HUDEP-2 (cell line): ENCODE measurements at regions not wholly inside any gene's neighbourhood (a gene's known extent, or its start where the extent isn't known, plus 50 kb on each side); places are given as distances from the start of the nearest gene placed in this dataset.

ENCODE experiments used
- DNase-seq, 76 experiments: peaks; one replicate each; lab custom pipeline; 2025; ENCODE audit not compliant: unreplicated experiment in 76 of 76; lab: John Stamatoyannopoulos, UW

DNA sequence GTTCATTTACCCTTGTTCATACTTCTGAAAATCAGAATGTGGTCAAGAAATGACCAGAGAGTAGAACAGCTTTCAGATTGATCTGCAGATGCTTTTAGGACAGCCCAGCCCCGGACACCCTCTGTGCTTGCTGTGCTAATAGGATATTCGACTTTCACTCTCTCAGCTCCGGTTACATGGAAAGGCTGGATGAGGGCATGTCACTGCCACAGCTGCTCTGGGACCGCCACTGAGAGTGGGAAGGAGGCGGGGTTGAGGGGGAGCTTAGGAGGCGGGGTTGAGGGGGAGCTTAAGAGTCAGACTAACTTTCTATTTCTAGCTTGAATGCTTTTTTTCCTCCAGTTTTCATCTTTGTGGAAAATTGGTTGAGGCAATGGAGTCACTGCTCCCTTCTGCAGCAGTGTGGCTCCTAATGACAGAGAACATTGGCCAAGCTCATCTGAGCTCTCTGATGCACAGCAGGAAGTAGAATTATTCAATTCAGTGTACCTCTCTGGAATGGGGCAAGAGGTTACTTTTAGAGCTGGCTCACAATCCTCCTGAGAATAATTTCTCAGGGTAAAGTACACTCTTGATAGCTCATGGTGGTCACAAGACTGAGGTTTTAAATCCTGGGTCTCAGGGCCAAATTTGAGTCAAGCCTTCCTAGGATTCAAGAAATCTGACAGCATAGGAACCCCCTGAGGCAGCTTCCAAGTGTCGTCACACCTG, 74.6 kb upstream of the NPAS1 start:
- no peak for DNase-seq

DNA sequence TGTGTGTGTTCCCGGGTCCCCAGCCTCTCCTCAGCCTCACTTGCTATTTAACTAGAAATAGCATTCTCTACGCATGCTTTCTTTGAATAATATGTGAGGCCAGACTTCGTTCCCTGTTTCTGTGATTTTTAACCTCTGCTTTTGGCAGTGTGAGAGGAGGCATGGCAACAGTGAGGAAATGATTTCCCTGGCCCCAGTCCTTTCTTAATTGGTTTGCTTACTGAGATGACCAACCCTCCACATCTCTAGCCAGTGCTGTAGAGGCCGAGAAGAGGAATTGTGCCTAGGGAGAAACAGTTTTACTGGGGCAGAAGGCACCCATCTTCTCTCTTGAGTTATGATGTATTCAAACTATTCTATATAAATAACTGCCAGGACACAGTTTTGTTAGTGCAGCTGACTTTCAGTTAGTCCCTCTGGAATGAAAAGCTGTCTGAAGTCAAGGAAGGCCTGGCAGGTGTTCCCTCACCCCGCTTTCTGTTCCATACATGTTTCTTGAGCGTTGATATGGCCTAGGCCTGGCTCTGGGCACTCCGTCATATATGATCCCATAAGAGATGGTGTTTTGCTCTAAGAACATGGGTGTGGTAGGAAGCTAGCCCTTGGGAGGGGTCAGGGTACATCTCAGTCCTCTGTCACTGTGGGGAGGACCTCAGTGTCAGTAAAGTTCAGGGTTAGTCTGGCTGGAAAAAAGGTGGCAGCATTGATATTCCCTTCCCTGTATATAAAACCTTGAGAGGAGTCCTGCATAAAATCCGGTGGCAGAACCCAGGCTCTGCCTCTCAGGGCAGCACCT, 73.7 kb upstream of the NPAS1 start:
- peak in 2 of 76 experiments; percentile 12 to 18 for DNase-seq

DNA sequence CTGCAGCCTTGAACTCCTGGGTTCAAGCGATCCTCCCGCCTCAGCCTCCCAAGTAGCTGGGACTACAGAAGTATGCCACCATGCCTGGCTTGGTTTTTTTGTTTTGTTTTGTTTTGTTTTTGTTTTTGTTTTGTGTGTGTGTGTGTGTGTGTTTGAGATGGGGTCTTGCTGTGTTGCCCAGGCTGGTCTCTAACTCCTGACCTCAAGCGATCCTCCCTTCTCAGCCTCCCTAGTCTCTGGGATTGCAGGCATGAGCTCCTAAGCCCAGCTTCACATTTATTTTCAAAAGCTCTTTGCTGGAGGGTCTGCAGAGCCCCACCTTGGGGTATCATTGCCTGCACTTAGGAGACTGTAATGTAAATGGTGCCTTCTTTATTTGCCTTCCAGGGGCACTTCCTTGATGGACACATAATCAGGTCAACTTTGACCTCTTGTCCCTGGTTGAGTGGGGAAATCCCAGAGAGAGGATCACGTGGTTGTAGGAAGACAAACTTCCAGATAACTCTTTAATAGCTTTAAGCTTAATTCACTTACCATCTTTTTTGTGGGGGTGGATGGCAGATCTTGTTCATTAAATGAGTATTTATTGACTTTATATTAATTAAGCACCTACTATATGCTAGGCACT, 72.9 kb upstream of the NPAS1 start:
- no peak for DNase-seq

DNA sequence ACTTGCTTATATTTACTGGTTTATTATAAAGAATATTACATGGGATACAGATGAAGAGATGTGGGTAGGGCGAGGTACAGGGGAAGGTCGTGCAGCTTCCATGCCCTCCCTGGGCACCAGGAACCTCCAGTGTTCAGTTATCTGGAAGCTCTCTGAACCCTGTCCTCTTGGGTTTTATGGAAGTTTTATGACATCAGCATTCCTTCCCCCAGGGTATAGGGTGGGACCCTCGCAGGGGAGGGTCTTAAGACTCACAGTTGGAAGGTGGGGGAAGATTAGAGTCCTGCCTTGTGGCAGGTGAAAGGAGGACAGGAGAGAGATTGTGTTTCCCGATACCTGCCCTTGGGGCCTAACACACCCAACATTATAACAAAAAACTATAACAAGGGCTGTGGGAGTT, 71.8 kb upstream of the NPAS1 start:
- no peak for DNase-seq

DNA sequence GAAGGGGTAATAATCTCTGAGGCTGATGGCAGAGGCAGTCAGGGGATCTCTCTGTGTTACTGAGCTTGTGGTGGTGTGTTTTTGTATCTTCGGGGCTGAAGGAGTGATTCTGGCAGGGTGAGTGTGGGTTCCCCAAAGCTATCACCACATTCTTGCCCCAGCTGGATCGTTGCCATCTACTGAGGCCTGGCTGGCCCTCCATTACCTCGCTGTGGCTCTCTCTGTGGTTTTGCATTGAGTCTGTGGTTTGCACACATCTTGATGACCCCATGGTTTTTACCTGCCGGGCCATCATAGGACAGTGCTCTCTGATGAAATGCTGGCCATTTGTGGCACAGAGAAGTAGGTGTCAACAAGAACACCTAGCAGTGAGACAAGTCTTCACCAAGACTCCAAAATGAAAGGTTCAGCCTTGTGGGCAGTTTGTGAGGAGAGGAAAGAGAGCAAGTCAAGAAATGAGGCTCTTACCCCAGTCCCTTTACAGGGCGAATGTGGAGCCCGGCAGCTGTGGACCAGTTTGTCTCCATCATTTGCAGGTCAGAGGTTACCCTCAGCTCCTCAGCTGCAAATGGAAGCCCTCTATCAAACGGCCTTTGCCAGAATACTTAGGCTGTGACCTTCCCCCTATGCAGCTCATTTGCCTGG, 69.0 kb upstream of the NPAS1 start:
- DNase-seq = peak in 5 of 76 experiments; percentile 9 to 49 (median 19)

DNA sequence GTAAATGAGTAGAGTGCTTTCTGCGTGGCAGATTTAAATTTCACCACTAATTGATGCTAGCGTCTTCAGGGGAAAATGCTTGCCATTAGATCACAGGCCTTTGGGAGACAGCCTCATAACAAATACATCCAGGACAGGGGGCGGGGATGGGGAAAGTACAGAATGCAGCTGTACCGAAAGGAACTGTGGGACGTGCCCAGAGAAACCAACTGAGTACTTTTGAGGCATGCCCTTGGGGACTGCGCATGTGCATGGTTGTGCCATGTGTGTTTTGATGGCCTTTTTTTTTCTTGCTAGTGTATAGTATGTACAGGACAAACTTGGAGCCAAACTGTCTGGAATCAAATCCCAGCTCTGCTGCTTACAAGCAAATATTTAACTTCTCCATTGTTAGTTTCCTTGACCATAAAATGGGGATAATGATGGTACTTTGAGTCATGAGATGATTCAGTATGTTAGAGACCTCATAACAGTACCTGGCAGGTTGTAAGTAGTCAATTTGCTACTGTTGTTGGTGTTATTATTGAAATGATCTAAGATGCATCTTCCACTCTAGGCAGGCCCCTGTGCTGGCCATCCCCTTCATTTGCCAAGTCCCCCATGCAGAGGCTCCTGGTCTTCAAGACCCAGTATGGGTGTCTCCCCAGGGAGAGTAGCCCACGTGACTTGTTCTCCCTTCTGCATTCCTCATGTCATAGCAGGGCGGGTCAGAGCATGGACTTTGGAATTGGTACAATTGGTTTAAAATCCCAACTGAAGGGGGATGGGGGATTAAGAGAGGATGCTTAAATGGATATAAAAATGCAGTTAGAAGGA, 68.3 kb upstream of the NPAS1 start:
- no peak for DNase-seq

DNA sequence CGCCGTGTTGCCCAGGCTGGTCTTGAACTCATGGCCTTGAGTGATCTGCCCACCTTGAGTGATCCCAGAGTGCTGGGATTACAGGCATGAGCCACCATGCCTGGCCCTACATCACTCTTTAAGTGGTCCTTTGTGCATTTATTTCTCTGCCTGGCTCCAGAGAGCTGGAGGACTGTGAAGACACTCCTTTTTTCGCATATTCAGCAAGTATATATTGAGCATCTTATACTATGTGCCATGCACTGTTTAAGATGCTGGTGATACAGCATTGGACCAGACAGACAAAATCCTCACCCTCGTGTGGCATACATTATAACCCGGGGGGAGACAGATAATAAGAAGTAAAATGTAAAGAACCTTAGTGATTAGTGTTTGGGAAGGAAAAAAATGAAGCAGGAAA, 66.8 kb upstream of the NPAS1 start:
- no peak for DNase-seq

DNA sequence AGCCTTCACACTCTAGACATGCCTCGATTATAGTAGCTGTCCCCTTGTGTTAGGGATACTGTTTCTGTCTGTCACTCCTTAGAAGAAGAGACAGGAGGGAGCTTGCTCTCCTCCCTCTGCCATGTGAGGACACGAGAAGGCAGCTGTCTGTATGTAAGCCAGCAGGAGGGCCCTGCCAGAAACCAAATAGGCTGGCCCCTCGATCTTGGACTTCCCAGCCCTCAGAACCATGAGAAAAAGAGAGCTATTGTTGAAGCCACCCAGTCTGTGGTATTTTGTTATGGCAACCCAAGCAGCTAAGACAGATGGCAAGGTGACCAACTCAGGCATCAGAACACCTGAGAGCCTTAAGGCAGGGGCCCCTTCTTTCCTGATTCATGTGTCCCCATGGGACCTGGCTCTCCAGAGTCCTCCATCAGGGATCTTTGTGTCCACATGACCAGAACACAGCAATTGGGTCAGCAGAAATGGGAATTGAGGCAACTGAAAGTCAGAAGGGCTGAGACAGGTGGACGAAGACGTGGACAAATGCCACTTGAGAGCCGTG, 65.6 kb upstream of the NPAS1 start:
- DNase-seq = no peak

DNA sequence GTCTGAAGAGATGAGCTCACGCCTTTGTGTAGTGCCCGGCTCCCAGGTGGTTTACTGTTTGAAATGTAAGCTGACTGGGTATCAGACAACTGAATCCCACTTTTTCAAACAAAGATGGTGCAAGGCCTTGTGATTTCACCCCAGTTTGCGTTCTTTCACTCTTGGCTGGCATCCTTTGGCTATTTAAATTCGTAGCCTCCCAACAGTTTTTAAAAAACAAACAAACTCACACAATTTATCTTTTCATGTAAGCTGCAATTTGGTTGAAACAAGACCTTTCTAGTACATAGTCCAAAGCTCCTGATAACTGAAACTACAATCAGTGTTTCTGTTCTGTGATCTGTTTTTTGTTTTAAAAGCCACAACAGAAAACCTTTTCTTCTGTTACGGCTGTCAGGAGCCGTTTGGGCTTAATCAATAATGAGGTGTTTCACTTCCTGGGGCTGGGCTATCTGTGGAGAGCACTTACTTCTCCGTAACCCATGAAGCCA, 65.1 kb upstream of the NPAS1 start:
- peak in 1 of 76 experiments; percentile 36 for DNase-seq

DNA sequence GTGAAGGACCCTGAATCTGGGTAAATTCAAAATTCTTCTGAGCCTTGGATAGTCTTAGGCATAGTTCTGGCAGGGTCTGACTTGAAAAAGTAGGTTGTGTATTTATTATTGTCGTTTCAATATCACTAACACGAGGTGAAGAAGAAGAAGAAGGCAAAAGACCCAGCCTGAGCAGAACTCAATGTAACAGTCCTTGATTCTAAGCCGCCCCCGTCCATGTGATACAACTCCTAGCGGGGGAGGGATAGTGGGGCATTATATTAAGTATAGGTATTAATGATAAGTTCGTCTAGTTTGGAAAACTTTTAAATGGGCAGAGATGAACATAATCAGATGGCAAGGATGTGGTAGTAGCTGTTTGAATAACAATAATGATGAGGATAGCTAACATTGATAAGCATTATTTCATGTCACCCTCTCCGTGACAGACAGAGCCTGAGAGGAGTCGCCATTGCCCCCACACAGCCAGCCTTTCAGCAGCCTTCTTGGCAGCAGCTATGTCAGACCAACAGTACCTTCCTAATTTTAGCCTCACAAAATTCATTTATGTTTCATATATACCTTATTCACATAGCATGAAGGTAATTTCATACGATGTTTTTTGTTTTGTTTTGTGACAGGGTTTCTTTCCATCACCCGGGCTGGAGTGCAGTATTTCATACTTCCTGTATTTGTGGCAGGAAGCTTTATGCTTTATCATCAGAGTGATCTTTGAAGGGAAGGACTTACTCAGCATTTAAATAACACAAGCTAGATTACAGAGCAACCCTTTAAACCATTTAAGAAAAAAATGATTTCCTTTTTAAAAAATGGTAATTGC, 64.4 kb upstream of the NPAS1 start:
- DNase-seq = peak in 20 of 76 experiments; percentile 6 to 62 (median 42)

DNA sequence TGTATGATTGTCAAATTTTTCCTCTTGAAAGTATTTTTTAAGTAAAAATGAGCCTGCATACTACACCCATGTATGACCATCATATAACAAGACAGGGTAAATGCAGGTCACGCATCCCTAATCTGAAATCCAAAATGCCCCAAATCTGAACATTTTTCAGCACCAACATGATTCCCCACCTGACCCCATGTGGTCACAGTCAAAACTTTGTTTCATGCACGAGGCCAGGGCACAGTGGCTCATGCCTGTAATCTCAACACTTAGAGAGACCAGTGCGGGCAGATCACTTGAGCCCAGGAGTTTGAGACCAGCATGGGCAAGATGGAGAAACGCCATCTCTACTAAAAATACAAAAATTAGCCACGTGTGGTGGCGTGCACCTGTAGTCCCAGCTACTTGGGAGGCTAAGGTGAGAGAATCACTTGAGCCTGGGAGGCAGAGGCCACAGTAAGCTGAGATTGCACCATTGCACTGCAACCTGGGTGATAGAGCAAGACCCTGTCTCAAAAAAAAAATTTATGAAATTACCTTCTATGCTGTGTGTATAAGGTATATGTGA, 63.7 kb upstream of the NPAS1 start:
- DNase-seq = no peak

DNA sequence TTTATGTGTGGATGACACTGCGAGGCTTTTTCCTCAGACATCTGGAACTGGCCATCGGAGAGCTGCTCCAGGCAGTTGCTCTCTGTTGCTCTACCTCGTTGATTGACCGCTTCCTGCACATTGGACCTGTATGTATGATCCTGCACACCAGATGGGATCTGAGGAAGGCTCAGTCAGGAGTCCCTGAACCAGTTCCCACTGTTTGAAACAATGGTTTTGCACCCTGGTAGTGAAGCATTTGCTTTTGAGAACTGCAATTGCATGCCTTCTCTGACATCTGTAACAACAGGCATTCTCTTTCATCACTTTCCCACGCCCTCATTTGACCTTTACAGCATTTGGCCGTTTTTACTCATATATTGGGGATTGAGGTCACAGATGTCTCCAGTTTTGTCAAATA, 61.1 kb upstream of the NPAS1 start:
- DNase-seq = no peak

DNA sequence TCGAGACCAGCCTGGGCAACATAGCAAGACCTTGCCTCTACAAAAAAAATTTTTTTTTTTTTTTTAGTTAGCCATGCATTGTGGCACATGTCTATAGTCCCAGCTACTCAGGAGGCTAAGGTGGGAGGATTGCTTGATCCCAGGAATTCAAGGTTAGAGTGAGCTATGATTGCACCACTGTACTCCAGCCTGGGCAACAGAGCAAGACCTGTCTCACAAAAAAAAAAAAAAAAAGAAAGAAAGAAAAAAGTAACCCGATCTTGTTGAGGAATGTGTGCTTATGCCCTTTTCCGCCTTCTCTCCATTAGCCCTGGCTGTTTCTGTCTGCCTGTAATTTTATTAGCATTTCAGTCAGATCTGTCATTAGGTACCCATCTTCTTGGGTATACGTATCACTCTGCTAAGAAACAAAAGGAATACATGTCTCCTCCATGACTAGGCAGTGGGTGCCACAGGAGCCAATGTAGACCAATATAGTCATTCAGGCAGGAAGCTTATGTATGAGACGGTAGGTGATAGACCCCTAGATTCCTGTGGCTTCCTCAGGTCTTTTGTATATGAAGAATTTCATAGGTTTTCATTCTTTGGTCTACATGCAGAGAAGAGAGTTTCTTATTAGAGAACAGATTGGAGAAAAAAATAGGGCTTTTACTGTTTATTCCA, 59.6 kb upstream of the NPAS1 start:
- no peak for DNase-seq

DNA sequence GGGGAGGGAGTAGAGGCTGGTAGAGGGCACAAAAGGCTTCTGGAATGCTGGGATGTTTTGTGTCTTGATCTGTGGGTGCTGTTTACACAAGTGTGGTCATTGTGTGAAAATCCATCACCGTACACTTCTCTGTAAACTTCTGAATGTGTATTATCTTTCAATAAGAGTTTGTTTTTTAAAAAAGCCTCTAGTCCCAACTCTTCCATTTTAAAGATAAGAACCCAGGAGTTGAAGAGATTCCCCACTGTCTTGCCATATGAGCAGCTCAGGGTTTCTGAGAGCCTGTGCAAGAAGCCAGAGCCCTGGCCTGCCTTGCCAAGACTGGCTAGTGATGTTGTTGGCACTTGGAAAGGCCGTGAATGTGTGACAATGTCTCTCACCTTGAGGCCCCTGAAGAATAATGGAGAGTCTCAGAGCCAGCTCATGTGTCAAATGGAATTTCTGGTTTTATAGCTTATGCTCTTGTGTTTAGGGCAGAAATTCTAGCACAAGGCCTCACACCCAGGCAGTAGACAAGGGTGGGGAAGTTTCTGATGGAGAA, 57.5 kb upstream of the NPAS1 start:
- DNase-seq = no peak

DNA sequence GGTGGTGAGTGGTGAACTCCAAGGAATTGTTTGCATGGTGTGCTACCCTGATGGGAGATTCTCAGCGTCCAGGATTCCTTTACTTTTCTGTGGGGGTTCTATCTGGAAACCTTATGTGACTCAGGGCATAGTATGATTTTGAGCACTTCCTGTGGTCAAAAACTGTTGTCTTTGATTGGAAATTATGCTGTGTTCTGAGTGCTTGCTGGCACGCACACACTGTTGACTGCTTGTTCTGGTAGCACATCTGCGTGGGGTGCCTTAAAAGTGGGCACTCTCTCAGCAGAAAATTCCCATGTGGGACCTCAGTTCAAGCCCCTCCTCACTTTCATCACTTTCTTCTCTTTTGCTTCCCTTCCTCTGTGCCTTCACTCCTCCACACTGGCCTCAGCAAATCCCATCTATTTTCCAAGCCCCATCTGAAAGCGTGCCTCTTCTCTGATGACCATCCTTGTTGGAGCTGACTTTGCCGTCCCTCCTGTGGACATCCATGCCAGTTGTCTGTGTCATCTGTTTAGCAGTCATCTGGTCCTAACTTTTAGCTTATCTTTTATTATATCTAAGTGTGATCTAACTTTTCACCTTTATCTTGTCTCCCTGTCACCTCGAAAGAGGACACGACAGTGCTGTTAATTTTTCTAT, 56.4 kb upstream of the NPAS1 start:
- DNase-seq = no peak

DNA sequence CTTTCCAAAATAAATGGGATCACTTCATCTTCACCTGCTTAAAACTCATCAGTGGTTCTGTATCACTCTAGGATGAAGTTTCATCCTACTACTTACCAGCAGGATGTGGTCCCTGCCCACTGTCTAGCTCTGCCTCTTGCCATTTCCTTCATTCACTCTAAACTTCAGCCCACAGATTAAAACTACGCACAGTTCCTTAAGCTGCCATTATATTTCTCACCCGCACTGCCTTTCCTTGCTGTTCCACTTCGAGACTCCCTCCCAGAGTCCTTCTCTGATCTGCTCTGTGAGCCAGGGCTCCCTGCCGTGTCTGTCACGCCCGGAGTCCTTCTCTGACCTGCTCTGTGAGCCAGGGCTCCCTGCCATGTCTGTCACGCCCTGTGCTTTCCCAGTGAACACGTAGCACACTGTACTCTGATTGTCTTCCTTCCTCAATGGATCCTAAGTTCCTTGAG, 52.0 kb upstream of the NPAS1 start:
- peak in 6 of 76 experiments; percentile 14 to 29 (median 19) for DNase-seq
